GM12891 (cell line): ENCODE measurements at regions not wholly inside any gene's neighbourhood (a gene's known extent, or its start where the extent isn't known, plus 50 kb on each side); places are given as distances from the start of the nearest gene placed in this dataset.

Experiments used
- PAX5 ChIP-seq: IDR thresholded peaks from 2 replicates; pipeline ENCODE4 v1.6.1; 2011; ENCODE audit warnings: low read length, moderate library complexity, mild to moderate bottlenecking; ENCODE audit not compliant: insufficient read depth, severe bottlenecking
- POLR2A ChIP-seq: IDR thresholded peaks from 2 replicates; pipeline ENCODE4 v1.6.1; 2011; ENCODE audit warnings: low read depth, low read length, control low read depth
- POLR2AphosphoS5 ChIP-seq: IDR thresholded peaks from 2 replicates; pipeline ENCODE4 v1.6.1; 2011; ENCODE audit warnings: low read depth, low read length, control low read depth
- TAF1 ChIP-seq: IDR thresholded peaks from 2 replicates; pipeline ENCODE4 v1.6.1; 2011; ENCODE audit warnings: low read depth, low read length, control low read depth

DNA sequence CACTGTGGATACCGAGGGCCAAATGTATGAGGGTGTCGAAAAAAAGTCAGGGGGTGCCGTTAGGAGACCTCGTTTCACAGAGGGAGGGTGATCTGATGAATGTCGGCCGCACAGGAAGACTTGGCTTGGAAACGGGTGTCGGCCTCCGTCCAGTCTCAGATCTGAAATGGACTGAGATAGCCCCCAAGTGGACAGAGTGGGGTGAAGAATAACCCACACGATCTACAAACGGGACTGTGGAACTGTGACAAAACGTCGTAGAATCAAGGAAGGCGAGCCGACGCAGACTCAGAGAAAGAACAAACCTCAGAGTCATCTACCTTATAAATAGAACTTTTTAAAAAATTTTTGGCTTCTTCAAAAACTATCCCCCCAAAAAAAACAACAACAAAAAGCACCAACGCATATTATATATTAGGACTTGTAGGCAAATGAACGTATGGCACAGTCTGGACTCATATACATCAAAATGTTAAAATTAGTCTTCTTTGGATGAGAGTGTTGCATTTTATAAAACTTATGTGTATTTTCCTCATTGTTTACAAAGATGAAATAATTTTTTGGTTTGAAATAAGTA lies 63.8 kb upstream of the IRF2 start:
- TF ChIP-seq POLR2AphosphoS5 (no peak), POLR2A (no peak), PAX5 (no peak), TAF1 (0 out of 2 replicates have a peak, but pooled peaks have one; percentile 2)
